Skeletal muscle cell (primary cell): ENCODE measurements at regions not wholly inside any gene's neighbourhood (a gene's known extent, or its start where the extent isn't known, plus 50 kb on each side); places are given as distances from the start of the nearest gene placed in this dataset.
"Not testable (repeated sequence)": the region's sequence is repeated elsewhere in the genome, so short reads cannot be mapped to it uniquely, and the experiment has no call there.

Experiments
- DNase-seq: peaks from one replicate; pipeline ENCODE4 v3.0.0-alpha.2; 2010; ENCODE audit warnings: low read depth
- H3K4me3 ChIP-seq: 2 replicates; pipeline ENCODE4 v1.5.1; 2011; ENCODE audit warnings: low read depth, mild to moderate bottlenecking, control low read depth, low read length, moderate library complexity

GRCh38 chr3:30467596-30468238 is 138.7 kb upstream of the TGFBR2 start:
- H3K4me3 ChIP-seq: no peak overlapping the region
- no peak for DNase-seq

DNA sequence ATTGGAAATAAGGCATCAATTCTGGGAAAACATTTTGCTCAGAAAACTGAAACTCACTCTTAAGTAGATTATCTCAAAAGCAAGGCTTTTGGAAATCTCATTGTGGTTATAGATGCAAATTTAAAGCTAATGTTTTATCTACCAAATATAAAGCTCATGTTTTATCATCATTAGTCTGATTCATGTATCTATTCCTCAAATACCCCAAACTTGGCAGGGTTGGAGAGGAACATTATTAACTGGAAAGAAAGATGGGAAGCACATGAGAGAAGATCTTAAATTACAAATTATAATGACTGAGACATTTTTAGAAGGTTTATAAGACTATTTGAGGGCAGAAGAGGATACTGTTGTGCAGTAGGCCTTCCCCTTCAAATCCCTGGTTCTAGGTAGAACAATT is 137.3 kb upstream of the TGFBR2 start:
- no peak overlapping the region for H3K4me3 ChIP-seq
- DNase-seq: no peak

- no peak overlapping the region for H3K4me3 ChIP-seq
- no peak for DNase-seq
Observed at GRCh38 chr3:30470496-30470895, 135.9 kb upstream of the TGFBR2 start.

- no peak overlapping the region for H3K4me3 ChIP-seq
- DNase-seq: no peak
Observed at GRCh38 chr3:30471066-30471465, 135.3 kb upstream of the TGFBR2 start.

- no peak overlapping the region for H3K4me3 ChIP-seq
- DNase-seq: no peak
Observed at GRCh38 chr3:30471796-30472489, 134.5 kb upstream of the TGFBR2 start.

GRCh38 chr3:30473374-30474051 is 132.9 kb upstream of the TGFBR2 start:
- no peak overlapping the region for H3K4me3 ChIP-seq
- DNase-seq: peak; percentile 75

DNA sequence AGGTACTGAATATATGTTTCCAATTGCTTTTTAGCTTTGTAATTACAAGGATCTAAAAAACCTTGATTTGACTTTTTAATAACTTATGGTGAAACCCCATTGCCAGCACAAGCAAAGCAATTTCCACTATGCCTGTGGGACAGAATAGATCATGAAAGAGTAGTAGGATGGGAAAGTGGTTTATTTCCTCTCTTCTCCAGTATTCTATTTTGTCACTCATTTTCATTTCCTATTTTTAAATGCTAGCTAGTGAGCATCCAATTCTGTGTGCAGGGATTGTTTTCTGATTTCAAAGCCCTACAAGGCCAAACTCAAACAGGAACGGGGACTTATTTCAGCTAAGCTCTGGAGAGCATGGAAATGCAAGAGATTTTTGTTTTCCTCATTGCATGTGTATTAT is 132.0 kb upstream of the TGFBR2 start:
- no peak for DNase-seq
- no peak overlapping the region for H3K4me3 ChIP-seq

DNA sequence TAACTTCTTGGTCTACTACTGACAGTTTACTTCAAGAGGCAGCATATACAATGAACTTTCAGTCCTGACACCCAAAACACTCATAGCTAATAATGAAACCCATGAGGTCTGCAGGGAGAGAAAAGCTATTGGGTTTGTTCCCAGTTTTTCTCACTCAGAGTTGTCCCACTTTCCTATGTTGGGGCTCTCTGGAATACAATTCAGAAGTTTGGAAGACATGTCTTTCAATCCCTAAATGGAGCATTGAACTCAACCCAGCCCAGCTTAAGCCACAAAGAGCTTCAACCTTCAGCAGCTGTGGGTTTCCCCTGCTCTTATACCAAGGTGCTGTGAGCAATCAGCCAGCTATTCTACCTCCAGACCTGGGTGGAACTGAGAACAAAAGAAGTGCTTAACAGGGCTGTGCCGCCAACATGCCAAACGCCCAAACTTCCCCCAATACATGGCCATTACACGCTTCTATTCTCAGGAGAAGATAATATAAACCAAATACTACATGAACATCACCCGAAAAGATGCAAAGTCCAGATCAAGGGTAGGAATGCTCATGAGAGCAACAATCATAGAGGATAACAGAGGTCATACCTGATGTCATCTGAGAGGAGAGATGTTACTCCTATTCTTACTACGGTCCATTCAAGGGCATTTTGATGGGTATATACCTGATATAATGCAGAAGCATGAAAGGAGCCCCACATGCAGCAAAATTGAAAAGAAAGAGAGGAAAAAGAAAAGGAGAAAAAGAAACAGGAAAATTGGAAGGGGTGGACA is 131.2 kb upstream of the TGFBR2 start:
- DNase-seq: no peak
- no peak overlapping the region for H3K4me3 ChIP-seq

DNA sequence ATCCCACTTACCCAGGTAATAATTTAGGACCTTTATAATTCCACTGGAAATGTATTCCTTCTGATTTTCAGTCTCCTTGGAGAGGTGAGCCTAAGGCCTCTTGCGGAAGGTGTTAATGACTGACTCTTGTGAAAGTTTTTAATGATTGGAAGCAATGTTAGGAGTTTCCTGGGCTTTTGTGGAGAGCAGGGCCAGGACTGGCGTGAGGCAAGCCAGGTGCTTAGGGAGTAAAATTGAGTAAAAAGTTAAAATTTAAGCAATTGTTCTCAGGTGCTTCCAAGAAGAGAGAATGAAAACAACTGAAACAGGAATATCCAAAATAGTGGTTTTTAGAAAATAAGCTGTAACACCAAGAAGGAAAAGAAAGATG is 130.6 kb upstream of the TGFBR2 start:
- no peak for DNase-seq
- H3K4me3 ChIP-seq: no peak overlapping the region

GRCh38 chr3:30476368-30477084 is 129.9 kb upstream of the TGFBR2 start:
- DNase-seq: no peak
- no peak overlapping the region for H3K4me3 ChIP-seq

DNA sequence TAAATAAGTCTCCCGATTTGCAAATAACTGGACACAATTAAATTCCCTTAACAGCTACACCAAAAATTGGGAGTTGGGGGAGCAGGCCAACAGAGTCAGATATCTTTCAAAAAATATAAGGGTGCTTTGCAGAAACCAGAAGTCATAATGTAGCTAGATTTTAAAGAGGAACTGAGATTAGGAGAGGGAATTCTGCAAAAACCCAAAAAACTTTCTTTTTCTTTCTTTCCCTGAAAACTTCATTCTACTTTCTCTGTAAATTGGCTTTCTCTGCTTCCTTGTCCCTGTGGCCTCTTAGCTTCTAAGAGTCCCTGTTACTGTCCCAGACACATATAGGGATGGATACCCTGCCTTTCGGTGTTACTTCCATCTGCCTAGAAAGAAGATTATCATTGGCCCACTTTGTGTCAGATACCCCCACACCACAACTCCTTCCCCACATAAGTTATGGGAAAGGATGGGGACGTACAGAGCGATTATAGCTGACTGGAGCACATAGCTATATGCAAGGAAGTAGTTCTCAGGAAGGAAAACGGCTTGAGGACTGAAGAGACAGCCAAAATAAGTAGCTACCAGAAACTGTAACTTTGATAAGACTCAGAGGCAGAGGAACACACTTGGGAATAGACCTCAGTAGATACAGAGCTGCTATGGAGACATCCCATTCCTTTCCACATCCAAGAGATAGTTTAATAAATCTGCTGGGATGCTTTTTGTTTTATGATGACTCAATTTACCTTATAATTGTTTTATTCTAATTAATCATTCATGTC is 129.1 kb upstream of the TGFBR2 start:
- H3K4me3 ChIP-seq: no peak overlapping the region
- DNase-seq: no peak

GRCh38 chr3:30479737-30480136 is 126.7 kb upstream of the TGFBR2 start:
- DNase-seq, H3K4me3 ChIP-seq: not testable (repeated sequence)

- not testable (repeated sequence) for H3K4me3 ChIP-seq, DNase-seq
Observed at GRCh38 chr3:30480156-30480555, 126.2 kb upstream of the TGFBR2 start.

DNA sequence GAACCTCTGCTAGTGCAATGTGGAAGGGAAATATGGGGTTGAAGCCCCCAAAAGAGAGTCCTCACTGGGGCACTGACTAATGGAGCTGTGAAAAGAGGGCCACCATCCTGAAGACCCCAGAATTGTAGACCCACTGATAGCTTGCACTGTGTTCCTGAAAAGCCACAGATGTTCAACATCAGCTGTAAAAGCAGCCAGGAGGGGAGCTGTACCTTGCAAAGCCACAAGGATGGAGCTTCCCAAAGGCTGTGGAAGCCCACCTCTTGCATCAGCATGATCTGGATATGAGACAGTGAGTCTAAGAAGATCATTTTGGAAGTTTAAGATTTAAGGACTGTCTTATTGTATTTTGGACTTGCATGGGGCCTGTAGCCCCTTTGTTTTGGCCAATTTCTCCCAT is 125.8 kb upstream of the TGFBR2 start:
- DNase-seq: no peak
- no peak overlapping the region for H3K4me3 ChIP-seq

DNA sequence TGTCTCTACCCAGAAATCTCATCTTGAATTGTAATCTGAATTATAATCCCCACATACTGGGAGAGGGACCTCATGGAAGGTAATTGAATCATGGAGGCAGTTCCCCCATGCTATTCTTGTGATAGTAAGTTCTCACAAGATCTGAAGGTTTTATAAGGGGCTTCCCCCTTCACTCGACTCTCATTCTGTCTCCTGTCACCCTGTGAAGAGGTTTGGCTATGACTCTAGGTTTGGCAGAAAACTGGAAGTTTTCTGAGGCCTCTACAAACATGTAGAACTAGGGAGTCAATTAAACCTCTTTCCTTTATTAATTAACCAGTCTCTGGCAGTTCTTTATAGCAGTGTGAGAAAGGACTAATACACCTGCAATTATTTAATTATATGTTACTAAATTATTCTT is 125.2 kb upstream of the TGFBR2 start:
- no peak for DNase-seq
- H3K4me3 ChIP-seq: no peak overlapping the region

DNA sequence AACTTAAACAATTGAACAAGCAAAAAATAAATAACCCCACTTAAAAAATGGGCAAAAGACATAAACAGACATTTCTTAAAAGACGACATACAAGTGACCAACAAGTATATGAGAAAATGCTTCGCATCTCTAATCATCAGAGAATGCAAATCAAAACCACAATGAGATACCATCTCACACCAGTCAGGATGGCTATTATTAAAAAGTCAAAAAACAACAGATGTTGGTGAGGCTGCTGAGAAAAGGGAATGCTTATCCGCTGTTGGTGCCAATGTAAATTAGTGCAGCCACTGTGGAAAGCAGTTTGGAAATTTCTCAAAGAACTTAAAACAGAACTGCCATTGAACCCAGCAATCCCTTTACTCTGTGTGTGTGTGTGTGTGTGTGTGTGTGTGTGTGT is 122.2 kb upstream of the TGFBR2 start:
- DNase-seq, H3K4me3 ChIP-seq: not testable (repeated sequence)

- DNase-seq: no peak
- no peak overlapping the region for H3K4me3 ChIP-seq
Observed at GRCh38 chr3:30486368-30486767, 120.0 kb upstream of the TGFBR2 start.

GRCh38 chr3:30488070-30488756 is 118.2 kb upstream of the TGFBR2 start:
- DNase-seq: no peak
- H3K4me3 ChIP-seq: no peak overlapping the region
